Kasumi-1 (cell line): ENCODE measurements at regions not wholly inside any gene's neighbourhood (a gene's known extent, or its start where the extent isn't known, plus 50 kb on each side); places are given as distances from the start of the nearest gene placed in this dataset.

Experiments used
- DNase-seq, 2 experiments: peaks; one replicate each; lab custom pipeline; 2025; lab: John Stamatoyannopoulos, UW

DNA sequence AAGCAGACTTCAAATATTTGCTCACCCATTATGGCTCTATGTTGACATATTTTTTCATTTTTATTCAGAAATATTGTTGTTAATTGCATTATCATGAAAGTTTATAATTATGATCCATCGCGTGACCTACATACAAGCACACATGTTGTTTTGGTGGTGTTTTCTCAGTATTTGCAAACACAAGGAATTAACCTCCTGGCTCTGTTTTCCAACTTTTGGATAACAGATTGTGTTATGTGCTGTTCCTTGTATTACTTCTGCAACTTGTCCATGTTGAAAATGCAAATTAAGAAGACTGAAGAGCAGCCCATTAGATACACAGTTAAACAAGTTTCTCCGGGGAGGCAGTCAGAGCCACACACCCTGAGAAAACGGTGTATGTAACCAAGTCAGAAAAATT, 201.2 kb downstream of the SEC23A start:
- DNase-seq: no peak

DNA sequence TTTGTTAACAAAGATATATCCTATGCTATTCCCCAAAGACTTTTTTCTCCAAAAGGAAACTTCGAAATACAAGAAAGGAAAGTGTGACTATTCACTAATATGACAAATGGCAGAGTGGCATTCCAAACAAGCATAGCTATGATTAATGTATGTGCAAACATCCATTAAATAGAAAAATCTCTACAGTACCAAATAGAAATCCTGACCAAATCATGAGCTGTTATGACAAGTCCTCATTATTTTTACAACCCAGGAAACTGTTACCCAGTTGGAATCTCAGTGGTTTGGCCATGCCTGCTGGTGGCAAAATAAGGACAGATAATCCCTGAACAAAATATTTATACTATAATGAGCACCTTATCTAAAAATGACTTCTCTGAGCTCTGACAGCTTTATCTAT, 202.1 kb downstream of the SEC23A start:
- DNase-seq: no peak

DNA sequence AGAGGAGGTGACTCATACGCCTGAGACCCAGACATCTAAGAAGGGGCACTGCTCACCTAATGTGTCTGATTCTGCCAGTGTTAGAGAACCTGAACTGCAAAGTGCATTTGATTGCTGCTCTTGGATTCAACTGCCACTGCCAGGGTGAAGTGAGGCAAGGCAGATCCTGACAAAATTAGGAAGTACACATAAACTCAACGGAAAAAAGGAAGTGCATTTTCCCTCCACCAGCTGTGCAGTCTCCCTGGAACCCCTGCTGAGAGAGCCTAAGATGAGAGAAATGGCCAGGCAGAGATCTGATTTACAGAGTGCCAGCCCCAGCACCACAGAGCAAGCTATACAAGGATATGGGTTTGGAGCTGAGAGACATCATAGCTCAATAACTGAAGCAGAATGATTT, 215.3 kb downstream of the SEC23A start:
- DNase-seq: peak; percentile 22 to 41

- DNase-seq: no peak
These were observed 218.9 kb downstream of the SEC23A start for GRCh38 chr14:38884109-38884508.

DNA sequence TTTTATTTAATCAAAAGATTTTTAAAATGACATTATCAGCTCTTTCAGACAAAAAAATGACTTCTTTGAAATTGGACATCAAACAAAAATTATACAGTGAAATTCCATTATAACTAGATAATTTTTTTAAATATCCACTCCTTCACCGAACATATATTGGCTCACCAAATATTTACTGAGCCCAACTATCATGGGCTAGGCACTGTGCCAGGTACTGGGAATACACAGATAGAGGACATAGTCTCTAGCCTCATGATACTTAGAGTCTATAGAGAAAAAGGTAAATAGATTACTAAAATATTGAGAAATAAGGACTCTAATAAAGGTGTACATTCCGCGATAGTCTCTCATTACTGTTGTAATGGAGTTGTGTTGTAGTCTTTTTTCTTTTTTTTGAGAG, 219.9 kb downstream of the SEC23A start:
- DNase-seq: no peak

DNA sequence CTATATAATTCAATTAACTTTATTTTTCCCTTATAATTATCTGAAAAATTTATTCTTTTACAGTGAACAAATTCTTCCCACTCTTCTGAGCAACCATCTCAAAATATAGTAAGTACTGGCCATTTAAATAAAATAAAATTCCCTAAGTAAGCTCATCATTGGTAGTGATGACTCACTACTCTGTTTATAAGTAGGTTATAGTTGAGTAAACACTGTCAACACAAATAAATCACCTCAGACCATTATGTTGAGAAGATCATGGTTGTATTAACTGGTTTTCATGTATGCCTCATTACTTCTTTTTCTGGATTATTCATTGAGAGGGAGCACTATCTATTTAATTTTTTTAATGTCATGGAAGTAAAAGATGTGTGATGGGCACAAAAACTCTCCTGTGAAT, 220.5 kb downstream of the SEC23A start:
- DNase-seq: no peak

DNA sequence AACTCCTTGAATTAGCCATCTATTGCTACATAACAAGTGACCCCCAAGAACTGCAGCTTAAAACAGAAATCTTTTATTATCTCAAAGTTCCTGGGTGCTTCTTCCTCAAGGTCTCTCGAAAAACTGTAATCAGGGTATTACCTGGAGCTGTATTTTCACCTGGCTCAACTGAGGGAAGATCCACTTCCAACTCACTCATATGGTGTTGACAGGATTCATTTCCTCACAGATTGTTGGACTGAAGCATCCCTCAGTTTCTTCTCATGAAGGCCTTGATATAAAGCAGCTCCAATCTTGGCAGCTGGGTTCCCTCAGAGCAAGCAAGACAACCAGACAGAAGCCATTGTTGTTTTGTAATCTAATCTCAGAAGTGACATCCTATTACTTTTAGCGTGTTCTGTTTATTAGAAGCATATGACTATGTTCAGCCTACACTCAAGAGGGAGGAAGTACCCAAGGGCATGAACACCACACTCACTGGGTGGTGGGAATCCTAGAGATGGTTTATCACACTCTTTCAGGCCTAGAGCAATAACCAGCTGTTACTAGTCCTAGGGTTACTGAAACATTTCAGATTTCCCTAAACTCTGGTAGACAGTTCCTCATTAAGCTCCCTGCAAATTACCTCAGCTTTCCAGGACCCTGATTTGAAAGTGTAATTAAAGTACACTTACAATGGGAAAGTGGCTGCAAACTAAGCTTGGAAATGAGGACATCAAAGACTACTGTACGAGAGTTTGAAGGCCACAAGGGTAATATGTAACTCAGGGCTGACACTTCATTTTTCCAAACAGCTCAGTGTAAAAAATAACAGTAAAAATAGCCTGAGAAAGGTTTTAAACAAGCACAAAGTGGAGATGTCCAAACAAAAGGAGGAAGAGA, 222.2 kb downstream of the SEC23A start:
- no peak for DNase-seq

DNA sequence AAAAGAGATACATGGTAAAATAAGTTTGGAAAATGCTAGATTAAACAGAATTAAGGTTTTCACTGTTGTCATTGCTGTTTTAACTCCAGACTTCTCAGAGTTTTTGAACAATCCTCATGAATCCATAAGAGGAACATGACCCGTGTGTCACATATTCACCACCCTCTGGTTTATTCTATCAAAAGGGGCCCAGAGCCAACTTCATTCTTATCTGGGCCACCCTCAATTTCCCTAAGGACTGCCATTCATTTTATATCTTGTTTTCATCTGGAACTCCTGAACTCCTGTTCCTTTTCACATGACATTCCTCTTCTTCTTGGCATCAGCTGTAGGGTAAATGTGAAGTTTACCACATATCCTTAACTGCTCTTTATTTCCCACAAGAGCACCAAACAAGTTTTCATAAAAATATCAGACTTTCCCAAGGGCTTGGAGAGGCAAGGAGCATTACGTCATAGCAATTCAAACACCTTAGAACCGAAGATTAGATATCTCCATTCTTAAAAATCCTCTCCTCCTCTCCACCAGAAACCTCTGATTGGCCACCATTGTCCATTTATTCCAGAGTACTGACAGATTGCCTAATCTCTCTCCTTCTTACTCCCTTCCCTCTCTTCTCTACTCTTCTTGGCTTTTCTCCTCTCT, 225.2 kb downstream of the SEC23A start:
- no peak for DNase-seq

GRCh38 chr14:38874721-38875120, 228.3 kb downstream of the SEC23A start:
- no peak for DNase-seq

DNA sequence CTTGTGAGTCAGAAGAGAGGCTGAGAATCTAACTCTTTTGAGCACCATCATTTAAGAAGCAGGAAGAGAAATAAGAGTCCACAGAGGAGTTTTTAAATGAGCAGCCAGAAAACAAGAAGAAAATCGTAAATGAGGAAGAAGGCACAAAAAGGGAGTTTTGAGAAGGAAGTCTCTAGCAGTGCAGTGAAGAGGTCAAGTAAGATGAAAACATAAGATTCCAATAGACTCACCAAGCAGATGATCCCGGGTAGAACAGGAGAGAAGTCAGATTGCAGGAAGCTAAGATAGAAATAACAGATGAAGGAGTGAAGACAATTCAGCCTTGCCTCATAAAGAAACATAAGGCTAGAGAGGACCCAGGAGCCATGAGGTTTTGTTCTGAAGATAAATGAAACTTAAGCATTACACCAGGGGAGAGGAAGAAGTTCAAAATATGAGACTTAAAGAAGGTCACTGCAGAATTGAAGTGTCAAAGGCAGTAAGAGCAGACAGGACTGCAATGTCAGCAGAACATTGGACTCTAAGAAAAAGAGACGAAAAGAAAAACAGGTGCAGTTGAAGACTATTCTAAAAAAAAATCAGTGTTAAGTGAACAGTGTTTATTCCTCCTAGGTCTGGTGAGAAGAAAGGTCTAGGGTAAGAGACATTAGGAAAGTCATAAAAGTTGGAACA, 229.0 kb downstream of the SEC23A start:
- DNase-seq: peak; percentile 16 to 37

- DNase-seq: no peak
These were observed 232.7 kb downstream of the SEC23A start for GRCh38 chr14:38870296-38870836.

DNA sequence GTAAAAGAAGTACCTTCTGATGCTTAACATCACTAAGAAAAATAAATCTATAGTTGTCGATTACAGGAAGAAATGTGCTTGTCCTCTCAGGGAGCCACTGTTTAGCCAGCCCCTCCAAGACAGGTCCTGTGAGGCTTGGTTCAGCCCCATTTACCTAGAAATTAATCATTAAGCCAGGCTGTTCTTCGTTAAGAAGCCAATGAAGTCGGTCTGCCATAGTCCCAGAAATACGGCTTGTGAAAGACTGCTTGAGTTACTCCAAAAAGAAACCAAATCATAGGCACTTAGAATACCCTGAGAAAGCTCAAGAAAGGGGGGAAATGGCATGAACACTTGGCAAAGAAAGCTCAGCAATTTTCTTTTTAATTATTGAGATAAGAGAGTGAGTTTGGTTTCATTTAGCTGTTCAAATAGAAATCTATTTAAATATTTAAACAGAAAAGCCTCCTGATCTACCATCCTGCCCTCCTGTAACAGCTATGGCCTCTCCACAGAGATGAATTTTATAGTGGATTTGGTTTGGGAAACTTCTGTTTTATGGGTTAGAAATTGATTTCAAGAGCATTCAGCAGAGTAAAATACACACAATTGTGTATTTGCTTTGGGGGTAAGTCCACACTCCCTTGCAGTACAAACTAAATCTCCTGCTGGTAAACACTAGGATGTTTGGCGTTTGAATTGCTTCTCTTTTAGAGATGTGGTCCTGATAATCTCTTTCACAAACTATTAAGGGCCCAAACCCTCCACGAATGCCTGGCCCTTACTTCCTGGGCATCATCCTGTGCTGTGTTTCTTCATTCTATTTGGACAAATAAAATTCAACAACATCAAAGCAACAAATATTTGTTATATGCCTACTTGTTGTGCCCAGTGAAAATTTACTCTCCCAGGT, 234.4 kb downstream of the SEC23A start:
- no peak for DNase-seq

DNA sequence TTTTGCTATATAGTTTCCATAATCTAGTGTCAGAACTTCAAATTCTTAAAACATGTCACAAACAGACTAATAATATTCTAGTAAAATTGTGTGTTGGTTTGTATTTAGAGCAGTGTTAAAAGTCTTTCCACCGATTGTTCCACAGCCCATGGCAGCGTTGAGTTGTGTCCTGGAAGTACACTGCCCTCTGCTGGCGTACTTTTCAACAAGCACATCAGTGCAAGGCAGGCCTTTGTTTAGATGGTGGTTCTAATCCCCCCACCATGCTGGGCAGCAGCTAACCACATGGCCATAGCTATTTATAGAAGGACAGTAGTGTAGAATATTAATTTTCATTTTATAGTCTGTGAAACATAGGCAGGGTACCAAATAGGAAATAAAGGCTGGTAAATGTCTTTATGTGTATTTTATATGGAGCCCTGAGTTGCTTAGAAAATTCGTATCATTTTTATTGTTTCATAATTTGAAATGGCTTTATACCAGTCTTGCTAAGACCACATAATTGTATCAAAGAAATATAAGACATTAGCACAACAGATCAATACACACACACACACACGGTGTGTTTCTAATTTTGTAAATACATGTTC, 235.4 kb downstream of the SEC23A start:
- DNase-seq: peak; percentile 75 to 84

- DNase-seq: no peak
These were observed 236.6 kb downstream of the SEC23A start for GRCh38 chr14:38866461-38866860.

GRCh38 chr14:38862366-38862765, 240.7 kb downstream of the SEC23A start:
- no peak for DNase-seq

DNA sequence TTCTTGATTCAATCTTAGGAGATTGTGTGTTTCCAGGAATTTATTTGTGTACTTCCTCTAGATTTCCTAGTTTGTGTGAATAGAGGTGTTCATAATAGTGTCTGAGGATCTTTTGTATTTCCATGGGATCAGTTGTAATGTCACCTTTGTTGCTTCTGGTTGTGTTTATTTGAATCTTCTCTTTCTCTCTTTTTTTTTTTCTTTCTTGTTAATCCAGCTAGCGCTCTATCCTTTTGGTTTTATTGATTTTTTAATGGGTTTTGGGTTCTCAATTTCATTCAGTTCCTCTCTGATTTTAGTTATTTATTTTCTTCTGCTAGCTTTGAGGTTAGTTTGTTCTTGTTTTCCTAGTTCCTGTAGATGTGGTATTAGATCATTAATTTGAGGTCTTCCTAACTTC, 242.5 kb downstream of the SEC23A start:
- no peak for DNase-seq

GRCh38 chr14:38856798-38857197, 246.2 kb downstream of the SEC23A start:
- DNase-seq: no peak

- no peak for DNase-seq
These were observed 247.5 kb downstream of the SEC23A start for GRCh38 chr14:38855513-38855912.

DNA sequence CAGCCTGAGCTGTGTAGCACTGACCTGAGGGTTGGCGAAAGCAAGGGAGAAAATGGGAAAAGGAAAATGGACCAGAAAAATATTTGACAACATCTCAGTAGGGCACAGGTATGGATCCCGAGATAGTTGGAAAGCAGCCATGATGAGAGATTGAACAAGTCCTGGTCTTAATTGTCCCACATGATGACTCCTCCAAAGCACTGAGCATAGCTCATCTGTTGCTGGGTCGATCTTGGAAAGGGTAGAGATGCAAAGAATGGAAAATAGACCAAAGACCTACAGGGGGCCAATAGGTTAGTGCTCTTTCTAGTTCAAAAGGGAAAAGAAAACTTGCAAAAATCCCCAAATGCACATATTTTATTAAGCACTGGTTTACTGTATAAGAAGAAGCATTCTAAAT, 251.9 kb downstream of the SEC23A start:
- DNase-seq: no peak

DNA sequence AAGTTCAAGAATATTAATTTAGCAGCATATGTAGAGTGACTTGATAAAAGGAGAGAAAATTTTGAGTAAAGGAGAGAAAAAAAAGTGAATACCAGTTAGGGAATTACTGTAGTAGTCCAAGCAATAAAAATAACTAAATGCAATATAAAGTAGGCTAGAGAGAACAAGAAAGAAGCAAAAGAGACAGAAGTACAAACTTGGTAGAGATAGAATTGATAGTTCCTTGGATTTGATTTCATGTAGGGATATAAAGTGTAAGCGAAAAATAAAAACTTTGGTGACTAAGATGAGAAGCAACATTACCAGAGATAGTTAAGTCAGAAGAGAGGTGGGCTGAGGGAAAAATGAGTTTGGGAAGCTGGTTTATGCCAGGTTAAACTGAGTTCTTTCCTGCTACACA, 252.4 kb downstream of the SEC23A start:
- DNase-seq: no peak

- peak; percentile 53 to 59 for DNase-seq
These were observed 254.6 kb downstream of the SEC23A start for GRCh38 chr14:38848243-38848935.
